HG03280 (cell line): ENCODE measurements at regions not wholly inside any gene's neighbourhood (a gene's known extent, or its start where the extent isn't known, plus 50 kb on each side); places are given as distances from the start of the nearest gene placed in this dataset.

Experiments
- ATAC-seq: cut with Tn5 transposase; IDR thresholded peaks from one replicate; pipeline ENCODE4 v1.9.1; 2021; ENCODE audit warnings: mild to moderate bottlenecking, moderate library complexity; ENCODE audit not compliant: unreplicated experiment

DNA sequence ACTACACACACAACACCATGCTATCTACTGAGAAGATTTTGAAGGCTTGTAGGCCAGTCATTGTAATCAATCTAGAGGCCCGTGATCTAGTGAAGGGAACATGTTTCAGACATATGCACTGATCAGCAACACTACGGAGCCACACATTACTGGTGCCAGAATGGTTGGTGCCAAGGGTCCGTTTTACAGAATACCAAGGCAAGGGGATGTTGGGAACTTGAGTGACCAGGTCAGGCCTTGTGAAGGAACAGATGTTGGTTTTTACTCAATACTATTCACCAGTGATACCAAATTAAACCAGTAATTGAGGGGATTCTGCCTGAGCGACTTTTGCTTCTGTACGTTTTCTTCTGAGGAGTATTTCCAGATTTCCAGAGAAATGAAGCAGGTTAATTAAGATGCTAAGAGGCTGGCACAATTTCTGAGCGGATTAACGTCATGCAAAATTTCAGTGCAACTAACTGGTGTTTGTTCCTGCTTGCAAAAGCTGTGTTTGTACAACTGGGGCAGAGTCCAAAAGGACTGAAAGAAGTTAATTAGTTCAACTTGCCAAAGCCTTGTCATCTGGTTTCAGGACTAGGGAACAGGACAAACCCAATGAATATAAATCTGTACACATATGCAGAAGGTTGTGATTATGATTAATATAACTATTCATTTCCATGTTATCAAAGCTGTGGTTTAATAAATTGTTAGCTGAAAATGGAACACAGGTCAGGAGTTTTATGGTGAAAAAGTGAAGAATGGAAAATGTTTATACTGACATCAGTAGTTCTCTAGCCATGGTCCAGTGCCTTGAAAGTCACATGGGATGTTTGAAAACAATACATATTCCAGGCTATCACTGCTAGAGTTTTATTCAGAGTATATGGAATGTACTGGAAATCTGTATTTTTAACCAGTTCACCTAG, 432.1 kb upstream of the DCC start:
- ATAC-seq: no peak

- no peak for ATAC-seq
These were observed 431.4 kb upstream of the DCC start for GRCh38 chr18:51908598-51908944.

- ATAC-seq: no peak
These were observed 428.4 kb upstream of the DCC start for GRCh38 chr18:51911584-51911983.

DNA sequence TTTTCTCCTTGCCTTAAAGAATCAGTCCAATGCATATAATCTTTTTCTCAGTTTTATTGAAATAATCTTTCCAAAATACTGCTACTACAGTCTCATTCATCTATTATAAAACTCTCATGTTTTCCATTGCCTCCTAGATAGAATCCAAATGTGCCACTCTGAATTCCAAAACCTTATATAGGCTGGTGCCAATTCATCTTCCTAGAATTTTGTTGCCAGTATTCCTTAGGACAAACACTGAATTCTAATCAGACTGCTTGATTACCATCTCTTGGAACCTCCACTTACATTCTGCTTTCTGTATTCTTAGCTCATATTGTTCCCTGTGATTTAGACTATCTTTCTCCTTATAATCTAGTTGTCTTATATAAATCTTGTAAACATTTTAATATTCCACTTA, 427.6 kb upstream of the DCC start:
- no peak for ATAC-seq

GRCh38 chr18:51915176-51915575, 424.8 kb upstream of the DCC start:
- ATAC-seq: no peak

- no peak for ATAC-seq
These were observed 418.1 kb upstream of the DCC start for GRCh38 chr18:51921862-51922261.

GRCh38 chr18:51933903-51934302, 406.1 kb upstream of the DCC start:
- no peak for ATAC-seq

- ATAC-seq: no peak
These were observed 403.9 kb upstream of the DCC start for GRCh38 chr18:51936115-51936514.

DNA sequence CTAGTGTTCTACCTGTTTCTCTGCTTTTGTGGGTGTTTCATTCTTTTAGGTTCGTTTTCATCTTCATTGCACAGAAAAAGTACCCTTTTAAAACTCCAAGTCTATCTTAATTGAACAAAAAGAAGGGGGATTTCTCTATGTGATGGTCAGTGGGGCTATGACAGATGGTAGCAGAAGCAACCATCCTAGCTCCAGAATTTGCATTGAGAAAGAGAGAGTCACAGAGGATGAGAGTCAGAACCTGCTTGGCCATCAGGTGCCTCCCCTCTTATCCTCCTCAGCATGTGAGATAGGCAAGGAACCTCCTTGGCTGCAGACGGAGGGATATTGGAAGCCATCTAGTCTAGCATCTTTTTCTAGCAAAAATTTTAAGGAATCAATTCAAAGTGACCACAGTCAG, 398.0 kb upstream of the DCC start:
- no peak for ATAC-seq

GRCh38 chr18:51943281-51943680, 396.7 kb upstream of the DCC start:
- ATAC-seq: no peak

GRCh38 chr18:51946946-51947345, 393.1 kb upstream of the DCC start:
- no peak for ATAC-seq

GRCh38 chr18:51952844-51953243, 387.2 kb upstream of the DCC start:
- no peak for ATAC-seq

DNA sequence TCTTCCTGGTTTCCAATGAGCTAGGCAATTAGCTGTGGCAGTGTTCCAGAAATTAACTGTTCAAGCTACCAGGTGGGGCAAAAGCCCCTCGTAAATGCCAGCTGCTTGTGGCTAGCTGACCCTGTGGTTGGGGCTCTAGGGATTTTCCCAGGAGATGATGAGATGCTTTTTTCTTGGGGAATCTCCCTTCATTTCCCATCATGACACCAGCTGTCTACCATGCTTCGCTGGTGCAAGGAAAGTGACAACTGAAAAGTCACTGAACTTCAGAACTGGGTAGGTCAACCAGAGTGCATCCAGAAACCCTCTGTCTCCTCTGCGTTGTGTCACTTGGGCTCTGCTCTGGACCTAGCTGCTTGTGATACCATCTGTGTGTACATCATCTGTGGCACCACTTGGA, 386.5 kb upstream of the DCC start:
- peak; percentile 72 for ATAC-seq

DNA sequence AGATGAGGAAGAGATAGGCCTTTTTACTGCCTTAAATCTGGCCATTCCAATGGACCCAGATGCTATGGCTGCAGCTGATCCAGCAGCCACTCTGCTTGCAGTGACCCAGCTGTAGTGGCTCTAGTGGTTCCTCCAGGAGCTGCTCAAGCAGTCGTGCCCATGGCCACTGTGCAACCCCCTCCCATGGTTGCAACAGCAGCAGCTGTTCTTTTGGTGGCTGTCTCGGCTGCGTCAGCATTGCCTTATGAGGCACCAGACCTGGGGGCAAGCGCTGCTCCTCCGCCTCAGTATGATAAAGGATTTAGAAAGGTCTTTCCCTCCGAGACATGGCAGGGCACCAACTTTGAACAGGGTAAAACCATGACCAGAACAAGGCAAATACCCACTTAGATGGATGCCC, 384.9 kb upstream of the DCC start:
- ATAC-seq: no peak

DNA sequence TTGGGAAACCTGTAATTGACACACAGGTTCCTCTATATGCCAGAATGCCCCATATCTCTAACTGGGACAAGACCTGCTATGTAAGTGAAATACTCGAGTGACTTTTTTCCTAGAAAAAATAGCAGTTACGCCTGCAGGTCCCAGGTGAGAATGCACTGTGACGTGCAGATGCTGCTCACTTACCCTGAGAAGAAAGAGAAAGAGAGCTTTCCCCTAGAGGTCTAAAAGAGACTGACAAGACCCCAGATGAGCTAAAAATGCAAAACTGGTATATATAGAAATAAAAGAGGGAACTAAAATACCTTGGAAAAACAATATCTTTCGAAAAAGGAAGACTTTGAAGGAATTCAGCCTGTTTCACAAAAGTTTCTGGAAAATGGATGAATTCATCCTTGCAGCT, 383.0 kb upstream of the DCC start:
- no peak for ATAC-seq

- ATAC-seq: no peak
These were observed 359.9 kb upstream of the DCC start for GRCh38 chr18:51980101-51980500.

- ATAC-seq: no peak
These were observed 351.7 kb upstream of the DCC start for GRCh38 chr18:51988277-51988676.

GRCh38 chr18:51997129-51997528, 342.9 kb upstream of the DCC start:
- ATAC-seq: no peak

DNA sequence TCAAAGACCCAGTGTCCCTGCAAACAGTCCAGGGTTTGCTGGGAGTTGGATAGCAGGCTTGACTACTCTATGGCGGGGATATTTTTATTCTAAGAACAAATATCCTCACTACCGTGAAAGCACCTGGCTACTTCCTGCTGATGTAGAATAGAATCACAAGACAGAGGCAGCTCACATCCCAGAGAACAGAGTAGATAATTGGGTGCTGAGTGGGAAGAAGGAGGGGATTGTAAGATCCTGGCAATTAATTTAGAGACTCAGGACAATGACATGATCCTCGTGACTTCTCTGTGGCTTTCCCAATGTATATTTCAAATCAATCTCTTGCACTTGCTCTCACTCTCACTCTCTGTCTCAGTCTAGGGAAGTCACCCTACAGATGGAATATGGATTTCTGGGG, 341.9 kb upstream of the DCC start:
- ATAC-seq: no peak

DNA sequence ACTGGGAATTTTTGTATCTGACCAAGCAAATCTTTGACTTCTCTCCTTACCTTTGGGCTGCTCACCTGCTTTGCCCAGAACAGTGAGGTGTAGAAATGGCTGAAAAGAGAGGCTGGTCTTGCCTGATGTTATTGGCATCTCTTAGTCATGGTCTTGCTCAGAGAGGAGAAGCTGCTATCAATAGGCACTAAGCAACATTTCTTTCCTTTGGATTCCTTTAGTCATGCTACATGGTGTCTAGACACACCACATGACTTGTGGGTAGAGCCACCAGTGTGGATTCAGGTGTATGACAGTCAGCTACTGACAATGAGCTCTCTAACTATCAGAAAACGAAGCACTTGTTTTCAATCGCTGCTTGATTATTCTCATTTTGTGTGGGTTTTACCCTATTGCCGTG, 341.3 kb upstream of the DCC start:
- no peak for ATAC-seq

DNA sequence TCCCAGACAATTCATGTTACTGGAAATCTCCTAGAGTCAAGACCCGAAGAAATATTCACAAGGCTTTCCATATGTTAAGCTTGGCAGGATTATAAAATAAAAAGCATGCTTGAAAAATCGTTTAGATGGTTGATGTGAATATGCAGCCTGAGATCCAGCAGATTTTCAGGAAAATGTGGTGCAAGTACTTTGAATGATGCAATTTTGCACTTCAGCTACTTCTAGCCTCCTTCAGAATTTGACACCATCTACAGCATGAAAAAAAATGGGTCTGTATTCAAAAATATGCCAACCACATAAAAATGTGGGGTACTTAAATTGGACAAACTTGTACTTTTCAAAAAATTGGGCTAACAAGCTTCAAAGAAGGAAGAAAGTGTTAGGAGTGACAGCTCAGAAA, 340.6 kb upstream of the DCC start:
- no peak for ATAC-seq

- no peak for ATAC-seq
These were observed 339.6 kb upstream of the DCC start for GRCh38 chr18:52000435-52000834.

GRCh38 chr18:52001106-52001505, 338.9 kb upstream of the DCC start:
- ATAC-seq: no peak
